OCI-LY7 (cell line): ENCODE measurements at regions not wholly inside any gene's neighbourhood (a gene's known extent, or its start where the extent isn't known, plus 50 kb on each side); places are given as distances from the start of the nearest gene placed in this dataset.

ENCODE experiments used
- CTCF ChIP-seq: fragments of 200-600 bp; sonication (generic); conservative IDR thresholded peaks from 2 replicates; pipeline ENCODE4 v1.5.1; 2014; ENCODE audit warnings: mild to moderate bottlenecking, antibody characterized with exemption, low read length, moderate library complexity, mixed read lengths
- EZH2phosphoT487 ChIP-seq: fragments of 200-600 bp; sonication (generic); IDR thresholded peaks from 2 replicates; pipeline ENCODE4 v1.6.1; 2018; ENCODE audit warnings: low read depth, borderline replicate concordance, mild to moderate bottlenecking, mixed run types, antibody characterized with exemption, low read length, moderate library complexity, mixed read lengths

GRCh38 chr1:67626090-67626860, 58.7 kb upstream of the GADD45A start:
- no peak for TF ChIP-seq CTCF
- no peak for TF ChIP-seq EZH2phosphoT487
